ENCODE measurements at regions not wholly inside any gene's neighbourhood (a gene's known extent, or its start where the extent isn't known, plus 50 kb on each side); places are given as distances from the start of the nearest gene placed in this dataset.

- Histone ChIP-seq H3K4me3 (no peak overlapping the region), H3K27ac (no peak overlapping the region), H3K9me3 (no peaks in the 10 kb centered on the region), H3K4me1 (peaks cover 0 to 3% (median 0%) of the 10 kb centered on the region in 4 donors), H3K36me3 (no peaks in the 10 kb centered on the region), H3K27me3 (no peaks in the 10 kb centered on the region)
- 64 to 73% methylated on average over 1 of the region's 1 CpG for WGBS, 2 donors (ENCODE audit: low coverage in 1 of 2)
- TF ChIP-seq POLR2A (IDR thresholded peaks at IDR 0.05), result no peak
- TF ChIP-seq CTCF (IDR thresholded peaks at IDR 0.05), result no peak
- no peak for TF ChIP-seq POLR2AphosphoS5 (IDR thresholded peaks at IDR 0.05)
- no peak for TF ChIP-seq EP300 (IDR thresholded peaks at IDR 0.05; ENCODE audit: low read depth)
- in situ Hi-C loops (cut with MboI; ENCODE audit: low pct_ligation_motif_present in 1 of 4, low pct_unique_long_range_greater_than_20kb in 1 of 4, low sequenced_read_pairs in 3 of 4), result no loop called here
- no peak for DNase-seq
- intact Hi-C loops (cut with DNase I; ENCODE audit: low total_unique reads), result no loop called here
These were observed 1179.6 kb downstream of the HACE1 start for GRCh38 chr6:103680116-103680515.

DNA sequence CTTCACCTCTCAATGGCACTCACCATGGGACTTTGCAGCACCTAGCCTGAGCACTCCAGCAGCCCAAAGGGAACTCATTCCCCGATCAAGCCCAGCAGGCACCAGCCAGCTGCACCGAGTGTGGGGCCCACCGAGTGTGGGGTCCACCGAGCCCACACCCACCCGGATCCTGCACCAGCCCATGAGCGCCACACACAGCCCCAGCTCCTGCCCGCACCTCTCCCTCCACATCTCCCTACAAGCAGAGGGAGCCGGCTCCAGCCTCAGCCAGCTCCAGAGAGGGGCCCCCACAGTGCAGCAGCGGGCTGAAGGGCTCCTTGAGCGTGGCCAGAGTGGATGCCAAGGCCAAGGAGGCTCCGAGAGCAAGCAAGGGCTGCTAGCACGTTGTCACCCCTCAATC, 1182.4 kb downstream of the HACE1 start:
- H3K4me1 ChIP-seq, result peaks cover 0 to 3% (median 0%) of the 10 kb centered on the region in 4 donors
- WGBS, 2 donors (ENCODE audit: low coverage in 1 of 2), result 82% methylated on average over 12 of the region's 12 CpGs; no CpG with 5 or more reads in 1 of the 2 donors

DNA sequence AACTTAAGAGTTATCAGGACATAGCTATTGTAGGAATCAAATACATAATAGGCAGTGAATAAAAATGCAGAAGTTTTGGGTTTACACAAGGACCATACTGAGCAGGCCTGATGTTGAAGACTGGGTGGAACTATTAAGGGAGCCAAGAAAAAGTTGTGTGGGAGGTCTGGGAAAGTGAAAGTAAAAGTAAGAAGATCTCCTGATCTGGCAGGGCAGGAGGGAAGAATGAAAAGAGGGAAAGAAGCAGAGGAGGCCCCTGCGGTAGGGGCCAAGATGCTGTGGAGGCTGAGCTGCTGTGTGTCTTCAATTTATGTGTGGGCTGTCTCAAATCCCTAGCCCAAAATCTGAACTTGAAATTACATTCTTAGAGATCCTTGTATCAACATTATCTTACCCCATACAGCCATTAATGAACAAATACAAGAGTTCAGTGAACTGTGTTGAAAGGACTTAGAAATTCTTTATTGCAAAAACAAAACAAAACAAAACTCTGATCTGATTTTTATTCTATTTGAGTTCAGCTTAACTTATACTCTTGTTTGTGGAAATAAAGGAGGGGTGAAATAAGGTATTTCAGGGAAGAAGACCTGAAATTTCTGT, 1183.8 kb downstream of the HACE1 start:
- WGBS, 2 donors (ENCODE audit: low coverage in 1 of 2), result 39 to 67% methylated on average over 1 of the region's 1 CpG
- no peak for DNase-seq
- no peaks in the 10 kb centered on the region for H3K36me3 ChIP-seq
- peaks cover 0 to 3% (median 0%) of the 10 kb centered on the region in 4 donors for H3K4me1 ChIP-seq
- no peak for TF ChIP-seq EP300 (IDR thresholded peaks at IDR 0.05; ENCODE audit: low read depth)
- TF ChIP-seq CTCF (IDR thresholded peaks at IDR 0.05), result no peak
- TF ChIP-seq POLR2A (IDR thresholded peaks at IDR 0.05), result no peak
- TF ChIP-seq POLR2AphosphoS5 (IDR thresholded peaks at IDR 0.05), result no peak
- H3K27ac ChIP-seq, result no peak overlapping the region
- in situ Hi-C loops (cut with MboI; ENCODE audit: low pct_ligation_motif_present in 1 of 4, low pct_unique_long_range_greater_than_20kb in 1 of 4, low sequenced_read_pairs in 3 of 4) (no loop called here), intact Hi-C loops (cut with DNase I; ENCODE audit: low total_unique reads) (no loop called here)
- no peaks in the 10 kb centered on the region for H3K27me3 ChIP-seq
- H3K9me3 ChIP-seq, result no peaks in the 10 kb centered on the region
- H3K4me3 ChIP-seq, result no peak overlapping the region

More for the DNA sequence above, 1182.4 kb downstream of the HACE1 start:
- Histone ChIP-seq H3K36me3 (no peaks in the 10 kb centered on the region), H3K9me3 (no peaks in the 10 kb centered on the region), H3K4me3 (no peak overlapping the region), H3K27me3 (no peaks in the 10 kb centered on the region), H3K27ac (no peak overlapping the region)
- in situ Hi-C loops (cut with MboI; ENCODE audit: low pct_ligation_motif_present in 1 of 4, low pct_unique_long_range_greater_than_20kb in 1 of 4, low sequenced_read_pairs in 3 of 4) (no loop called here), intact Hi-C loops (cut with DNase I; ENCODE audit: low total_unique reads) (no loop called here)
- no peak for TF ChIP-seq EP300 (IDR thresholded peaks at IDR 0.05; ENCODE audit: low read depth)
- TF ChIP-seq POLR2A (IDR thresholded peaks at IDR 0.05), result no peak
- no peak for TF ChIP-seq POLR2AphosphoS5 (IDR thresholded peaks at IDR 0.05)
- no peak for TF ChIP-seq CTCF (IDR thresholded peaks at IDR 0.05)
- no peak for DNase-seq

DNA sequence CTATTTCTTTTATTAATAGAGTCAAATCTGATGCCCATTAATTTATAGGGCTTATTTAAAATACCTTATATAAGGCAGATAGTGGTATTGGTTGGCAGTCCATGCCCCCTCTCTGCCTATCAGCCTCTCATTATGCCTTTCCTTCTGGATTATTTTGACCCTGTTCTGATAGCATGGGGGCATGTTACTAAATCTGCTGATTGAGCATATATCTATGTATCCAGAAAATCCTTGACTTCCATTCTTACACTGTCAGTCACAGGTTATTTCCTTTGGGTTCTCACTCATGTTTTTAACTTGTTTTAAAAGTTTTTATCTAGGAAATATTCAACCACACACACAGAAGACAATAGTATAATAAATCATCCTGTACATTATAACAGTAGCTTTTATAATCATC, 1184.9 kb downstream of the HACE1 start:
- in situ Hi-C loops (cut with MboI; ENCODE audit: low pct_ligation_motif_present in 1 of 4, low pct_unique_long_range_greater_than_20kb in 1 of 4, low sequenced_read_pairs in 3 of 4) (no loop called here), intact Hi-C loops (cut with DNase I; ENCODE audit: low total_unique reads) (no loop called here)
- Histone ChIP-seq H3K36me3 (no peaks in the 10 kb centered on the region), H3K27me3 (no peaks in the 10 kb centered on the region), H3K4me3 (no peak overlapping the region), H3K27ac (no peak overlapping the region), H3K4me1 (peaks cover 0 to 3% (median 0%) of the 10 kb centered on the region in 4 donors), H3K9me3 (no peaks in the 10 kb centered on the region)
- TF ChIP-seq POLR2A (IDR thresholded peaks at IDR 0.05), result no peak
- no peak for TF ChIP-seq POLR2AphosphoS5 (IDR thresholded peaks at IDR 0.05)
- TF ChIP-seq EP300 (IDR thresholded peaks at IDR 0.05; ENCODE audit: low read depth), result no peak
- no peak for TF ChIP-seq CTCF (IDR thresholded peaks at IDR 0.05)
- DNase-seq, result no peak
